Type B pancreatic cell (in vitro differentiated cells): ENCODE measurements at regions not wholly inside any gene's neighbourhood (a gene's known extent, or its start where the extent isn't known, plus 50 kb on each side); places are given as distances from the start of the nearest gene placed in this dataset.

Source experiments
- DNase-seq: peaks from one replicate; pipeline ENCODE4 v3.0.0; 2021; ENCODE audit warnings: mixed read lengths; ENCODE audit not compliant: unreplicated experiment; ENCODE audit errors: extremely low spot score
- H3K27ac Mint-ChIP-seq: 2 replicates; pipeline ENCODE4 v1.8.0; 2021; ENCODE audit warnings: mild to moderate bottlenecking, mixed read lengths
- H3K27me3 Mint-ChIP-seq: 2 replicates; pipeline ENCODE4 v1.8.0; 2021; ENCODE audit warnings: mixed read lengths
- H3K36me3 Mint-ChIP-seq: 2 replicates; pipeline ENCODE4 v1.8.0; 2021; ENCODE audit warnings: mixed read lengths
- H3K4me1 Mint-ChIP-seq: one replicate; pipeline ENCODE4 v1.8.0; 2021; ENCODE audit warnings: mixed read lengths; ENCODE audit not compliant: unreplicated experiment
- H3K4me3 Mint-ChIP-seq: 2 replicates; pipeline ENCODE4 v1.8.0; 2021; ENCODE audit warnings: mild to moderate bottlenecking, mixed read lengths
- H3K9me3 Mint-ChIP-seq: 2 replicates; pipeline ENCODE4 v1.8.0; 2021; ENCODE audit warnings: mixed read lengths
- CTCF ChIP-seq: fragments of 200-600 bp; sonication (generic); conservative IDR thresholded peaks from 2 replicates; pipeline ENCODE4 v1.5.0; 2021; ENCODE audit warnings: antibody characterized with exemption, mild to moderate bottlenecking

- Mint-ChIP-seq H3K9me3 (no peaks in the 10 kb centered on the region), H3K27me3 (no peaks in the 10 kb centered on the region), H3K27ac (no peak overlapping the region), H3K36me3 (no peaks in the 10 kb centered on the region), H3K4me3 (no peak overlapping the region), H3K4me1 (no peaks in the 10 kb centered on the region)
- no peak for DNase-seq
- no peak for TF ChIP-seq CTCF
These were observed 968.4 kb upstream of the NRXN1 start for GRCh38 chr2:52000151-52000855.

GRCh38 chr2:51998890-51999289 lies 967.0 kb upstream of the NRXN1 start:
- no peak for DNase-seq
- Mint-ChIP-seq H3K27me3 (no peaks in the 10 kb centered on the region), H3K27ac (no peak overlapping the region), H3K4me3 (no peak overlapping the region), H3K9me3 (no peaks in the 10 kb centered on the region), H3K36me3 (no peaks in the 10 kb centered on the region), H3K4me1 (no peaks in the 10 kb centered on the region)
- TF ChIP-seq CTCF, result no peak

- DNase-seq, result no peak
- Mint-ChIP-seq H3K9me3 (no peaks in the 10 kb centered on the region), H3K27ac (no peak overlapping the region), H3K36me3 (no peaks in the 10 kb centered on the region), H3K4me1 (no peaks in the 10 kb centered on the region), H3K27me3 (no peaks in the 10 kb centered on the region), H3K4me3 (no peak overlapping the region)
- no peak for TF ChIP-seq CTCF
These were observed 965.6 kb upstream of the NRXN1 start for GRCh38 chr2:51997571-51997970.

GRCh38 chr2:51995293-51995692 lies 963.4 kb upstream of the NRXN1 start:
- Mint-ChIP-seq H3K4me3 (no peak overlapping the region), H3K36me3 (no peaks in the 10 kb centered on the region), H3K27me3 (no peaks in the 10 kb centered on the region), H3K4me1 (peaks cover 5% of the 10 kb centered on the region), H3K27ac (no peak overlapping the region), H3K9me3 (no peaks in the 10 kb centered on the region)
- TF ChIP-seq CTCF, result no peak
- no peak for DNase-seq

GRCh38 chr2:51994123-51994763 lies 962.3 kb upstream of the NRXN1 start:
- DNase-seq, result no peak
- peaks cover 5% of the 10 kb centered on the region for H3K4me1 Mint-ChIP-seq
- no peaks in the 10 kb centered on the region for H3K9me3 Mint-ChIP-seq
- no peak overlapping the region for H3K4me3 Mint-ChIP-seq
- no peak for TF ChIP-seq CTCF
- no peak overlapping the region for H3K27ac Mint-ChIP-seq
- H3K27me3 Mint-ChIP-seq, result no peaks in the 10 kb centered on the region
- H3K36me3 Mint-ChIP-seq, result no peaks in the 10 kb centered on the region
